Coronary artery (tissue), 2 donors: ENCODE measurements at regions not wholly inside any gene's neighbourhood (a gene's known extent, or its start where the extent isn't known, plus 50 kb on each side); places are given as distances from the start of the nearest gene placed in this dataset.

Experiments
- DNase-seq: peaks from one replicate; pipeline ENCODE4 v3.0.0-alpha.2; 2017; ENCODE audit warnings: low spot score
- H3K27ac ChIP-seq, 2 donors: fragments of 200-600 bp; sonication (generic); one replicate each; pipeline ENCODE4 v1.5.1; 2016 to 2019
- H3K4me3 ChIP-seq: fragments of 200-600 bp; sonication (generic); 2 replicates; pipeline ENCODE4 v1.5.1; 2016; ENCODE audit warnings: mild to moderate bottlenecking, moderate library complexity
- TF ChIP-seq, protein P1 (sequence below): fragments of 200-600 bp; sonication (generic); IDR thresholded peaks from one replicate; pipeline ENCODE4 v1.5.1; 2019; ENCODE audit warnings: antibody characterized with exemption

GRCh38 chr7:53191191-53191695 lies 155.8 kb downstream of the POM121L12 start:
- no peak for DNase-seq
- TF ChIP-seq, protein P1, sequence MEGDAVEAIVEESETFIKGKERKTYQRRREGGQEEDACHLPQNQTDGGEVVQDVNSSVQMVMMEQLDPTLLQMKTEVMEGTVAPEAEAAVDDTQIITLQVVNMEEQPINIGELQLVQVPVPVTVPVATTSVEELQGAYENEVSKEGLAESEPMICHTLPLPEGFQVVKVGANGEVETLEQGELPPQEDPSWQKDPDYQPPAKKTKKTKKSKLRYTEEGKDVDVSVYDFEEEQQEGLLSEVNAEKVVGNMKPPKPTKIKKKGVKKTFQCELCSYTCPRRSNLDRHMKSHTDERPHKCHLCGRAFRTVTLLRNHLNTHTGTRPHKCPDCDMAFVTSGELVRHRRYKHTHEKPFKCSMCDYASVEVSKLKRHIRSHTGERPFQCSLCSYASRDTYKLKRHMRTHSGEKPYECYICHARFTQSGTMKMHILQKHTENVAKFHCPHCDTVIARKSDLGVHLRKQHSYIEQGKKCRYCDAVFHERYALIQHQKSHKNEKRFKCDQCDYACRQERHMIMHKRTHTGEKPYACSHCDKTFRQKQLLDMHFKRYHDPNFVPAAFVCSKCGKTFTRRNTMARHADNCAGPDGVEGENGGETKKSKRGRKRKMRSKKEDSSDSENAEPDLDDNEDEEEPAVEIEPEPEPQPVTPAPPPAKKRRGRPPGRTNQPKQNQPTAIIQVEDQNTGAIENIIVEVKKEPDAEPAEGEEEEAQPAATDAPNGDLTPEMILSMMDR, result no peak
- Histone ChIP-seq H3K4me3 (peak overlapping the region; percentile 11), H3K27ac (no peak overlapping the region)

GRCh38 chr7:53191836-53192443 lies 156.5 kb downstream of the POM121L12 start:
- no peak for DNase-seq
- TF ChIP-seq, protein P1, result no peak
- H3K4me3 ChIP-seq, result no peak overlapping the region
- H3K27ac ChIP-seq, result no peak overlapping the region

GRCh38 chr7:53205006-53205405 lies 169.6 kb downstream of the POM121L12 start:
- TF ChIP-seq, protein P1, result no peak
- H3K27ac ChIP-seq, result no peak overlapping the region
- no peak for DNase-seq
- H3K4me3 ChIP-seq, result no peak overlapping the region

GRCh38 chr7:53209129-53209528 lies 173.7 kb downstream of the POM121L12 start:
- TF ChIP-seq, protein P1, result no peak
- DNase-seq, result no peak
- Histone ChIP-seq H3K27ac (no peak overlapping the region), H3K4me3 (no peak overlapping the region)

- Histone ChIP-seq H3K4me3 (no peak overlapping the region), H3K27ac (no peak overlapping the region)
- DNase-seq, result no peak
- TF ChIP-seq, protein P1, result no peak
Measured at GRCh38 chr7:53214463-53214862, 179.0 kb downstream of the POM121L12 start.

GRCh38 chr7:53218730-53219504 lies 183.5 kb downstream of the POM121L12 start:
- peak overlapping the region; percentile 69 for H3K4me3 ChIP-seq
- no peak overlapping the region for H3K27ac ChIP-seq
- no peak for DNase-seq
- TF ChIP-seq, protein P1, result no peak

DNA sequence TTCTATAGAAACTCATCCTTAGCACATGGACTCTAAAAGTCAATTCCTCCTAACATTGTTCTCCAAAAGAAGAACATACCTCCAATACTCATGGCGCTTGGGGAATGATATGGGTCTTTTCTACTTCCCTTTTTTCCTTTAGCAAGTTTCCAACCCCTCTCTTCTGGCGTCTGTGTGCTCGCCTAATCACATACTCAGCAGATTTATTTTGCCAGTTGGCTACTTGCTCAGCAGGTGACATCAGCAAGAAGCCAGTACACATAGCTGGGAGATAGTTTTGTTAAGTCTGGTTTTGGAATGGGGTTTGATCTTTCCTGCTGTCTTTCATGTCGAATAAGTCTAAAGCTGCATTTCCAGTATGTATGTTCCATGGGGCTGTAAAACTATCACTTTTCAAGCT lies 193.8 kb downstream of the POM121L12 start:
- no peak overlapping the region for H3K27ac ChIP-seq
- TF ChIP-seq, protein P1, result no peak
- DNase-seq, result no peak
- H3K4me3 ChIP-seq, result no peak overlapping the region
